ENCODE measurements at regions not wholly inside any gene's neighbourhood (a gene's known extent, or its start where the extent isn't known, plus 50 kb on each side); places are given as distances from the start of the nearest gene placed in this dataset.

DNA sequence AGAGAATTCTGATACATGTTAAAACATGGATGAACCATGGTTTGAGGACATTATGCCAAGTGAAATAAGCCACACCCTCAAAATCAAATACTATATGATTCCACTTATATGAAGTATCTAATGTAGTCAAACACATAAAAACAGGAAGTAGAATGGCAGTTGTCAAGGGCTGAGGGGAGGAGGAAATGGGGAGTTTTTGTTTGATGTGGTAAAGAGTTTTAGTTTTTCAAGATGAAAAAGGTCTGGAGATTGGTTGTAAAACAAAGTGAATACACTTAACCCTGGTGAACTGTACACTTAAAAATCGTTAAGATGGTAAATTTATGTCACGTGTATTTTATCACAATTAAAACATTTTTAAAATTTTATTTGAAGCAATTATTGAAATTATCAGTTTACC is 127.4 kb upstream of the GRIK2 start:
- H3K4me1 ChIP-seq = no peaks in the 10 kb centered on the region
- intact Hi-C loops (cut with DNase I; ENCODE audit: low total_unique reads) = no loop called here
- TF ChIP-seq, protein P1, sequence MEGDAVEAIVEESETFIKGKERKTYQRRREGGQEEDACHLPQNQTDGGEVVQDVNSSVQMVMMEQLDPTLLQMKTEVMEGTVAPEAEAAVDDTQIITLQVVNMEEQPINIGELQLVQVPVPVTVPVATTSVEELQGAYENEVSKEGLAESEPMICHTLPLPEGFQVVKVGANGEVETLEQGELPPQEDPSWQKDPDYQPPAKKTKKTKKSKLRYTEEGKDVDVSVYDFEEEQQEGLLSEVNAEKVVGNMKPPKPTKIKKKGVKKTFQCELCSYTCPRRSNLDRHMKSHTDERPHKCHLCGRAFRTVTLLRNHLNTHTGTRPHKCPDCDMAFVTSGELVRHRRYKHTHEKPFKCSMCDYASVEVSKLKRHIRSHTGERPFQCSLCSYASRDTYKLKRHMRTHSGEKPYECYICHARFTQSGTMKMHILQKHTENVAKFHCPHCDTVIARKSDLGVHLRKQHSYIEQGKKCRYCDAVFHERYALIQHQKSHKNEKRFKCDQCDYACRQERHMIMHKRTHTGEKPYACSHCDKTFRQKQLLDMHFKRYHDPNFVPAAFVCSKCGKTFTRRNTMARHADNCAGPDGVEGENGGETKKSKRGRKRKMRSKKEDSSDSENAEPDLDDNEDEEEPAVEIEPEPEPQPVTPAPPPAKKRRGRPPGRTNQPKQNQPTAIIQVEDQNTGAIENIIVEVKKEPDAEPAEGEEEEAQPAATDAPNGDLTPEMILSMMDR (IDR thresholded peaks at IDR 0.05 in 8 of 11, conservative IDR thresholded peaks at IDR 0.05 in 3 of 11) = no peak
- TF ChIP-seq POLR2A (IDR thresholded peaks at IDR 0.05) = no peak
- TF ChIP-seq POLR2AphosphoS5 (IDR thresholded peaks at IDR 0.05) = no peak
- H3K27ac ChIP-seq = no peak overlapping the region
- no peak for DNase-seq
- no peaks in the 10 kb centered on the region for H3K36me3 ChIP-seq
- peaks cover 0 to 20% (median 7%) of the 10 kb centered on the region in 8 donors for H3K9me3 ChIP-seq
- H3K4me3 ChIP-seq = no peak overlapping the region
- no peaks in the 10 kb centered on the region for H3K27me3 ChIP-seq (replicated peaks in 1 of 7)
- WGBS, 5 donors = 38 to 49% (median 44%) methylated on average over 2 of the region's 2 CpGs

DNA sequence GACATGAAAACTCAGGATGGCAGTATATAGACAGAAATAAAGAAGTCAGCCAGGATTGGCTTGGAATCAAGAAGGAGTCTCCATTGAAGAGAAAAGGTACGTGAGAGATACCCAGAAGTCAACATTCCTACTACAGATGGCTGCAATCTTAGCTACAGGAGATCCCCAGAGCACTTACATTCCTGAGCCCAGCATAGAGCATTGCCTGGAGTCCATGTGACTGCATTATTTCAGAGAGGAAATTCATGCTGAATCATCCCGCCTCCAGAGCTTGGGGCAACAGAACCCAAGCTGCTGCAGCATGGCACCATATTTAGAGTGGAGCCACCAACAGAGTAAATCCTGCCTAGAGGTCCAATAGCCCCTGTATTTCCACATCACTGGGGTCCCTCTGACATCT is 125.0 kb upstream of the GRIK2 start:
- Histone ChIP-seq H3K27ac (no peak overlapping the region), H3K36me3 (no peaks in the 10 kb centered on the region), H3K4me3 (no peak overlapping the region), H3K9me3 (peaks cover 0 to 20% (median 7%) of the 10 kb centered on the region in 8 donors), H3K27me3 (replicated peaks in 1 of 7) (no peaks in the 10 kb centered on the region), H3K4me1 (no peaks in the 10 kb centered on the region)
- TF ChIP-seq POLR2AphosphoS5 (IDR thresholded peaks at IDR 0.05) = no peak
- TF ChIP-seq, protein P1 (IDR thresholded peaks at IDR 0.05 in 8 of 11, conservative IDR thresholded peaks at IDR 0.05 in 3 of 11) = no peak
- no peak for DNase-seq
- WGBS, 5 donors = 70 to 81% (median 75%) methylated on average over 2 of the region's 2 CpGs
- intact Hi-C loops (cut with DNase I; ENCODE audit: low total_unique reads) = no loop called here

DNA sequence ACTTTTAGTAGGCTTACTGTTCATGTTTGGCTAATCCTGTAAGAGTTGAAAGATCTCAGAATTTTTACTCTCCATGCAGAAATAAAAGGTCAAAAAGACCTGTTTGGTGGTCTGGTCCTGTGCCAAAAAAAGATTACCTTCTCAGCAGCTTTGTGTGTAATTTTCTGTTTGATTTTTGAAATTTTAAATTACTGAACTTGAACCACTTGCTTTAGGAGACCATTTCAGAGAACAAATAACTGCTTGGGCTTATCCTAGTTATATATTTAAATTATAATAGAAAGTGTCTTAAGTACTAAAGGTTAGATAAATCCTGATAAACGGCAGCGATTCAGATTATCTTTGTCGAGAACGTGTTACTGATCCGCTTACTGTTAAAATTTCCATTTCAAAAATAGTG is 118.3 kb upstream of the GRIK2 start:
- 91 to 98% (median 94%) methylated on average over 5 of the region's 5 CpGs for WGBS, 5 donors
- no peaks in the 10 kb centered on the region for H3K36me3 ChIP-seq
- H3K4me1 ChIP-seq = no peaks in the 10 kb centered on the region
- TF ChIP-seq, protein P1 (IDR thresholded peaks at IDR 0.05 in 8 of 11, conservative IDR thresholded peaks at IDR 0.05 in 3 of 11) = no peak
- TF ChIP-seq POLR2AphosphoS5 (IDR thresholded peaks at IDR 0.05) = no peak
- no peak for TF ChIP-seq POLR2A (IDR thresholded peaks at IDR 0.05)
- H3K27ac ChIP-seq = no peak overlapping the region
- H3K27me3 ChIP-seq (replicated peaks in 1 of 7) = no peaks in the 10 kb centered on the region
- no peak overlapping the region for H3K4me3 ChIP-seq
- intact Hi-C loops (cut with DNase I; ENCODE audit: low total_unique reads) = no loop called here
- no peak for DNase-seq
- peaks cover 0 to 5% (median 0%) of the 10 kb centered on the region in 8 donors for H3K9me3 ChIP-seq

DNA sequence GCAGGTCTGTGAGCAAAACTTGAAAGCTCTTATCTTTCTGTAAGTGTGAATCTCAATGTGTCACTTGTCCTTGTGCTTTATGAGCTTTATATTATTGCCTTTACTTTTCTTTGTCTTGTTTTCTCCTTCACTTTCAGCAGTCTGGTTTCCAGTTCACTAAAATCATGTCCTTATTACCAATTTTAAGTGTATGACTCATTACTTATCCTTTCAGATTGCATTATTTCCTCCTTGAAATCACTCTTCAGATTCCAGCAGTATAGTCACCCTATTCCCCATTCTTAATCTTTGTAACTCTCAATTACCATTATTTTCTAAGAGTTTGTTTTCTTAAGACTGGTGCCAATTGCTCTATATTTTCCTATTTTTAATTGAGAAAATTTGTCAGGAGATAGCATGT is 117.4 kb upstream of the GRIK2 start:
- DNase-seq = no peak
- Histone ChIP-seq H3K9me3 (no peaks in the 10 kb centered on the region), H3K4me1 (no peaks in the 10 kb centered on the region), H3K27ac (no peak overlapping the region), H3K4me3 (no peak overlapping the region), H3K27me3 (replicated peaks in 1 of 7) (no peaks in the 10 kb centered on the region), H3K36me3 (no peaks in the 10 kb centered on the region)
- TF ChIP-seq, protein P1 (IDR thresholded peaks at IDR 0.05 in 8 of 11, conservative IDR thresholded peaks at IDR 0.05 in 3 of 11) = no peak
- TF ChIP-seq POLR2AphosphoS5 (IDR thresholded peaks at IDR 0.05) (no peak), POLR2A (IDR thresholded peaks at IDR 0.05) (no peak)
- intact Hi-C loops (cut with DNase I; ENCODE audit: low total_unique reads) = no loop called here
